CD14-positive monocyte (primary cell): ENCODE measurements at regions not wholly inside any gene's neighbourhood (a gene's known extent, or its start where the extent isn't known, plus 50 kb on each side); places are given as distances from the start of the nearest gene placed in this dataset.

Experiments
- DNase-seq, 3 donors: peaks; one replicate each; pipeline ENCODE4 v3.0.0-alpha.2; 2011 to 2022
- H2AFZ ChIP-seq: 2 replicates; pipeline ENCODE4 v1.6.0; 2012; ENCODE audit warnings: mild to moderate bottlenecking, low read depth, low read length, inconsistent platforms; ENCODE audit not compliant: insufficient read depth, poor library complexity, severe bottlenecking
- H3K27ac ChIP-seq, 2 donors: 1 replicate in 1 of 2; 2 replicates in 1 of 2; pipeline ENCODE4 v1.5.1; 2012 to 2013; ENCODE audit warnings: low read length in 2 of 2, control low read depth in 1 of 2, inconsistent platforms in 1 of 2, low read depth in 1 of 2, mild to moderate bottlenecking in 1 of 2
- H3K27me3 ChIP-seq, 2 donors: one replicate each; pipeline versions ENCODE4 v1.6.0 to v1.6.1; 2011 to 2013; ENCODE audit warnings: low read length in 2 of 2; ENCODE audit not compliant: control insufficient read depth in 2 of 2, insufficient read depth in 2 of 2
- H3K36me3 ChIP-seq, 2 donors: replicated peaks in 1 of 2; 1 replicate in 1 of 2; 2 replicates in 1 of 2; pipeline versions ENCODE4 v1.5.1 to v1.6.1; 2012 to 2013; ENCODE audit warnings: low read length in 2 of 2, control low read depth in 1 of 2, inconsistent platforms in 1 of 2, mild to moderate bottlenecking in 1 of 2; ENCODE audit not compliant: insufficient read depth in 2 of 2, control insufficient read depth in 1 of 2
- H3K4me1 ChIP-seq, 2 donors: 1 replicate in 1 of 2; 2 replicates in 1 of 2; pipeline versions ENCODE4 v1.5.1 to v1.6.1; 2012 to 2013; ENCODE audit warnings: low read length in 2 of 2, control low read depth in 1 of 2, inconsistent platforms in 1 of 2, mild to moderate bottlenecking in 1 of 2, moderate library complexity in 1 of 2; ENCODE audit not compliant: insufficient read depth in 2 of 2, control insufficient read depth in 1 of 2
- H3K4me2 ChIP-seq: replicated peaks from 2 replicates; pipeline ENCODE3; 2012; ENCODE audit warnings: low read length, moderate library complexity, mild to moderate bottlenecking; ENCODE audit not compliant: poor library complexity, severe bottlenecking; ENCODE audit errors: extremely low read depth
- H3K4me3 ChIP-seq, 3 experiments: fragments of 200-600 bp in 1 of 3; sonication (generic) in 1 of 3; replicated peaks in 1 of 3; 1 replicate in 2 of 3; 2 replicates in 1 of 3; pipeline ENCODE4 v1.5.1; 2011 to 2013; ENCODE audit warnings: low read length in 3 of 3, mild to moderate bottlenecking in 3 of 3, control low read depth in 2 of 3, low read depth in 2 of 3, inconsistent platforms in 1 of 3, moderate library complexity in 1 of 3
- H3K79me2 ChIP-seq: 2 replicates; pipeline ENCODE4 v1.6.0; 2012; ENCODE audit warnings: mild to moderate bottlenecking, control low read depth, inconsistent platforms, low read length, moderate library complexity; ENCODE audit not compliant: insufficient read depth
- H3K9ac ChIP-seq: 2 replicates; pipeline ENCODE4 v1.6.0; 2017; ENCODE audit warnings: low read length, mild to moderate bottlenecking; ENCODE audit not compliant: insufficient read depth, poor library complexity, severe bottlenecking
- H3K9me3 ChIP-seq, 2 donors: replicated peaks in 1 of 2; 1 replicate in 1 of 2; 2 replicates in 1 of 2; pipeline versions ENCODE4 v1.5.1 to v1.6.1; 2012 to 2013; ENCODE audit warnings: low read length in 2 of 2, control low read depth in 1 of 2; ENCODE audit not compliant: control insufficient read depth in 1 of 2, insufficient read depth in 1 of 2
- H4K20me1 ChIP-seq: 2 replicates; pipeline ENCODE4 v1.6.0; 2012; ENCODE audit warnings: mild to moderate bottlenecking, low read length, control low read depth, moderate library complexity; ENCODE audit not compliant: insufficient read depth
- H3K27ac Mint-ChIP-seq, 7 donors: one replicate each; pipeline ENCODE4 v1.8.0; 2020; ENCODE audit warnings: mild to moderate bottlenecking in 7 of 7, mixed read lengths in 7 of 7, moderate library complexity in 6 of 7, inconsistent platforms in 2 of 7
- H3K27me3 Mint-ChIP-seq, 3 donors: one replicate each; pipeline ENCODE4 v1.8.0; 2021 to 2022; ENCODE audit warnings: low read depth in 3 of 3, mild to moderate bottlenecking in 3 of 3, mixed read lengths in 3 of 3, moderate library complexity in 3 of 3, inconsistent platforms in 1 of 3
- H3K36me3 Mint-ChIP-seq, 2 donors: one replicate each; pipeline ENCODE4 v1.8.0; 2020; ENCODE audit warnings: mixed read lengths in 2 of 2, inconsistent platforms in 1 of 2, mild to moderate bottlenecking in 1 of 2
- H3K4me1 Mint-ChIP-seq: one replicate; pipeline ENCODE4 v1.8.0; 2020; ENCODE audit warnings: mild to moderate bottlenecking, mixed read lengths
- H3K4me3 Mint-ChIP-seq, 2 donors: one replicate each; pipeline ENCODE4 v1.8.0; 2020; ENCODE audit warnings: mild to moderate bottlenecking in 2 of 2, mixed read lengths in 2 of 2, moderate library complexity in 1 of 2
- H3K9me3 Mint-ChIP-seq, 7 donors: one replicate each; pipeline ENCODE4 v1.8.0; 2020 to 2022; ENCODE audit warnings: mixed read lengths in 7 of 7, mild to moderate bottlenecking in 6 of 7, moderate library complexity in 6 of 7, inconsistent platforms in 2 of 7
- CTCF ChIP-seq: fragments of 200-600 bp; IDR thresholded peaks from one replicate; pipeline ENCODE4 v1.8.0; 2022; ENCODE audit warnings: antibody characterized with exemption, mild to moderate bottlenecking
- WGBS: methylation state at CpG from one replicate; pipeline ENCODE4 v1.1.5; 2013; ENCODE audit warnings: missing lambda C conversion rate; ENCODE audit not compliant: insufficient coverage; 5-methylcytosine and 5-hydroxymethylcytosine counted together
- intact Hi-C, 2 donors: fragments of 100-400 bp; cut with micrococcal nuclease; formaldehyde crosslinking; loops; one replicate each; pipeline versions ENCODE4 v1.15.0 to v1.15.1; 2023

GRCh38 chr9:36768677-36769076, 196.0 kb downstream of the MELK start:
- intact Hi-C loops, result no loop called here
- Histone ChIP-seq H3K79me2 (no peaks in the 10 kb centered on the region), H3K9me3 (peaks cover 0 to 12% of the 10 kb centered on the region in 2 donors), H3K4me3 (no peak overlapping the region), H2AFZ (no peak overlapping the region), H3K36me3 (no peaks in the 10 kb centered on the region), H3K9ac (no peak overlapping the region), H3K27ac (no peak overlapping the region), H3K4me2 (no peak overlapping the region), H3K4me1 (peaks cover 5 to 16% of the 10 kb centered on the region in 2 donors), H4K20me1 (no peaks in the 10 kb centered on the region), H3K27me3 (no peaks in the 10 kb centered on the region)
- Mint-ChIP-seq H3K4me3 (no peak overlapping the region), H3K36me3 (no peaks in the 10 kb centered on the region), H3K27ac (no peak overlapping the region), H3K4me1 (peaks cover 3% of the 10 kb centered on the region), H3K27me3 (peaks cover 7 to 25% (median 7%) of the 10 kb centered on the region in 3 donors), H3K9me3 (peaks cover 0 to 7% (median 4%) of the 10 kb centered on the region in 7 donors)
- WGBS, result no CpG with 5 or more reads among the region's 3 CpGs
- no peak for DNase-seq
- no peak for TF ChIP-seq CTCF

DNA sequence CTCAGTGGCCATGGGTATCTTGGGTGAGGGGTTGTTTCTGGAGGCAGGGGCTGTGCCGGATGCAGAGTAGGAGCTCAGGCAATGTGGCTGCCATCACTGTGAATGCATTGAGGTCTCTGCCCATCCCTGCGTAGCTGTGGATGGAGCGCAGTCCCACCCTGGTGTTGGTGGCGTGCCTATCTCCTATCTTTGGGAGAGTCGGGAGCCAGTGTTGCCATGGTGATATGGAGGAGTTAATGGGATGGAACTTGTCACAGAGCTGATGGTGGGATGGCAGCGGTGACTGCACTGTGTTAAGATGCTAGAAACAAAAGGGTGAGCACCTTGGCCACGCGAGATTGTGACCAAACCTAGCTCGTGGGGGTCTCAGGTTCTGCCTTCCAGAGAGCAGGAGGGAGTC, 197.3 kb downstream of the MELK start:
- Mint-ChIP-seq H3K4me1 (peaks cover 3% of the 10 kb centered on the region), H3K4me3 (peak overlapping the region in 1 of 2 donors; percentile 36), H3K36me3 (no peaks in the 10 kb centered on the region), H3K27me3 (peaks cover 7 to 25% (median 8%) of the 10 kb centered on the region in 3 donors), H3K9me3 (peaks cover 0 to 7% (median 4%) of the 10 kb centered on the region in 7 donors), H3K27ac (no peak overlapping the region)
- TF ChIP-seq CTCF, result no peak
- Histone ChIP-seq H3K27ac (no peak overlapping the region), H3K79me2 (no peaks in the 10 kb centered on the region), H3K27me3 (no peaks in the 10 kb centered on the region), H3K36me3 (no peaks in the 10 kb centered on the region), H2AFZ (no peak overlapping the region), H3K9me3 (peaks cover 0 to 6% of the 10 kb centered on the region in 2 donors), H3K4me1 (peaks cover 5 to 14% of the 10 kb centered on the region in 2 donors), H4K20me1 (no peaks in the 10 kb centered on the region), H3K4me2 (no peak overlapping the region), H3K9ac (no peak overlapping the region), H3K4me3 (no peak overlapping the region)
- intact Hi-C loops, result no loop called here
- 73% methylated on average over 7 of the region's 9 CpGs for WGBS
- no peak for DNase-seq
